ENCODE measurements at regions not wholly inside any gene's neighbourhood (a gene's known extent, or its start where the extent isn't known, plus 50 kb on each side); places are given as distances from the start of the nearest gene placed in this dataset.

GRCh38 chr6:134502614-134503549 lies 185.0 kb upstream of the SGK1 start:
- no peak overlapping the region for H3K14ac ChIP-seq (ENCODE audit: insufficient read length)
- no peak overlapping the region for H4K8ac ChIP-seq (ENCODE audit: extremely low read depth, insufficient read depth, low read length)
- DNase-seq (ENCODE audit: low read depth in 1 of 2, low spot score in 2 of 2) (no peak), FAIRE-seq (no peak)
- CTCF ChIA-PET (ENCODE audit: partially characterized antibody), result interaction anchor here (0.5 to 1.3 kb wide), 4 partner anchors 10 to 346 kb away, joined by 3 to 7 read pairs (median 3); no protein-coding TSS in a partner anchor
- peak overlapping the region; percentile 48; the same call in 1 of the 2 replicates for H2BK20ac ChIP-seq (ENCODE audit: low read length)
- H3K18ac ChIP-seq (ENCODE audit: extremely low read depth, low read length), result no peak overlapping the region
- no peak overlapping the region for H2AK5ac ChIP-seq (ENCODE audit: low read depth, low read length)
- no peaks in the 10 kb centered on the region for H3K23me2 ChIP-seq (ENCODE audit: low read depth, low read length)
- H2BK12ac ChIP-seq (ENCODE audit: low read depth, low read length), result no peak overlapping the region
- no peak overlapping the region for H3K9ac ChIP-seq (replicated peaks in 1 of 4; ENCODE audit: extremely low read depth in 1 of 4, low read depth in 3 of 4, low read length in 3 of 4)
- H3K56ac ChIP-seq (replicated peaks; ENCODE audit: insufficient read length, low read depth, low read length), result no peak overlapping the region
- 0 out of 2 replicates have a peak overlapping the region, but pooled peaks have one; percentile 73 for H2AFZ ChIP-seq (ENCODE audit: low read length)
- no peak overlapping the region for H2BK5ac ChIP-seq (ENCODE audit: low read depth, low read length)
- no peak for TF ChIP-seq BRCA1 (IDR thresholded peaks at IDR 0.05; ENCODE audit: low read depth, low read length)
- TF ChIP-seq POLR2AphosphoS5 (IDR thresholded peaks at IDR 0.05; ENCODE audit: low read depth, low read length), result no peak
- no peak for TF ChIP-seq HDAC6 (IDR thresholded peaks at IDR 0.05; ENCODE audit: low read depth, low read length)
- no peak for TF ChIP-seq BCL11A (IDR thresholded peaks at IDR 0.05; ENCODE audit: low read depth in 2 of 2, low read length in 2 of 2)
- TF ChIP-seq EZH2 (IDR thresholded peaks at IDR 0.05; ENCODE audit: low read depth, low read length, severe bottlenecking), result no peak
- no peak for TF ChIP-seq CBX5 (IDR thresholded peaks at IDR 0.05; ENCODE audit: low read depth, low read length)
- TF ChIP-seq EP300 (IDR thresholded peaks at IDR 0.05; ENCODE audit: borderline replicate concordance in 1 of 2, low read depth in 2 of 2, low read length in 2 of 2), result no peak
- no peak for TF ChIP-seq JUN (IDR thresholded peaks at IDR 0.05; ENCODE audit: low read depth, low read length)
- TF ChIP-seq RBBP5 (IDR thresholded peaks at IDR 0.05; ENCODE audit: borderline replicate concordance, low read depth, low read length), result no peak
- no peak overlapping the region for H2BK120ac ChIP-seq (replicated peaks; ENCODE audit: low read depth, low read length)
- 96% methylated on average over 12 of the region's 12 CpGs; no CpG with 5 or more reads in 1 of the 2 experiments for WGBS, 2 experiments (ENCODE audit: extremely low coverage in 1 of 2, insufficient coverage in 1 of 2, insufficient read length in 1 of 2, insufficient replicate concordance in 2 of 2, low coverage in 1 of 2, low lambda C conversion rate in 2 of 2, missing lambda C conversion rate in 1 of 2)
- POLR2A ChIA-PET (ENCODE audit: partially characterized antibody), result no interaction called here
- H3K79me2 ChIP-seq (ENCODE audit: control insufficient read depth in 1 of 2, insufficient read depth in 2 of 2, low read length in 2 of 2), result no peaks in the 10 kb centered on the region
- no peak overlapping the region for H3K4me3 ChIP-seq (ENCODE audit: extremely low read depth in 1 of 4, insufficient read depth in 2 of 4, low read depth in 3 of 4, low read length in 4 of 4)
- H4K20me1 ChIP-seq (replicated peaks in 1 of 2; ENCODE audit: control insufficient read depth in 1 of 2, insufficient read depth in 2 of 2, low read length in 2 of 2), result no peaks in the 10 kb centered on the region
- no peaks in the 10 kb centered on the region for H3K9me3 ChIP-seq (ENCODE audit: insufficient read depth in 2 of 2, low read depth in 1 of 2, low read length in 1 of 2)
- no peaks in the 10 kb centered on the region for H3K27me3 ChIP-seq (replicated peaks in 1 of 4; ENCODE audit: control insufficient read depth in 3 of 4, extremely low read depth in 1 of 4, insufficient read depth in 3 of 4, low read length in 3 of 4)
- no peaks in the 10 kb centered on the region for H3K79me1 ChIP-seq (ENCODE audit: low read depth, low read length)
- H3K36me3 ChIP-seq (ENCODE audit: control insufficient read depth in 2 of 4, insufficient read depth in 4 of 4, low read length in 3 of 4), result no peaks in the 10 kb centered on the region
- H4K5ac ChIP-seq (ENCODE audit: insufficient read length, low read depth, low read length), result no peak overlapping the region
- no peak overlapping the region for H2BK15ac ChIP-seq (ENCODE audit: low read length)
- H4K91ac ChIP-seq (replicated peaks; ENCODE audit: insufficient read length, low read length), result no peak overlapping the region
- H3K4me1 ChIP-seq (replicated peaks in 1 of 4; ENCODE audit: control insufficient read depth in 3 of 4, insufficient read depth in 4 of 4, low read length in 3 of 4), result no peaks in the 10 kb centered on the region
- no peak overlapping the region for H3K4ac ChIP-seq (replicated peaks; ENCODE audit: insufficient read length, low read depth, low read length)
- no peak overlapping the region for H3K4me2 ChIP-seq (ENCODE audit: insufficient read depth in 1 of 2, low read depth in 2 of 2, low read length in 2 of 2)
- no peak overlapping the region for H3K27ac ChIP-seq (ENCODE audit: low read depth, low read length)
- no peak overlapping the region for H3K23ac ChIP-seq (ENCODE audit: insufficient read length)
